Thyroid gland (tissue), 4 donors: ENCODE measurements at regions not wholly inside any gene's neighbourhood (a gene's known extent, or its start where the extent isn't known, plus 50 kb on each side); places are given as distances from the start of the nearest gene placed in this dataset.

ENCODE experiments used
- POLR2A ChIP-seq, 2 donors: fragments of 450-650 bp; IDR thresholded peaks; one replicate each; pipeline ENCODE4 v1.6.1; 2017; ENCODE audit warnings: antibody characterized with exemption in 2 of 2, mild to moderate bottlenecking in 2 of 2, moderate library complexity in 1 of 2
- TF ChIP-seq, protein P1 (sequence below), 6 experiments: fragments of 200-600 bp in 3 of 6; fragments of 450-650 bp in 3 of 6; sonication (generic) in 3 of 6; IDR thresholded peaks; one replicate each; pipeline ENCODE4 v1.5.1; 2016 to 2019; ENCODE audit warnings: antibody characterized with exemption in 6 of 6, mild to moderate bottlenecking in 2 of 6, inconsistent platforms in 1 of 6, moderate library complexity in 1 of 6

DNA sequence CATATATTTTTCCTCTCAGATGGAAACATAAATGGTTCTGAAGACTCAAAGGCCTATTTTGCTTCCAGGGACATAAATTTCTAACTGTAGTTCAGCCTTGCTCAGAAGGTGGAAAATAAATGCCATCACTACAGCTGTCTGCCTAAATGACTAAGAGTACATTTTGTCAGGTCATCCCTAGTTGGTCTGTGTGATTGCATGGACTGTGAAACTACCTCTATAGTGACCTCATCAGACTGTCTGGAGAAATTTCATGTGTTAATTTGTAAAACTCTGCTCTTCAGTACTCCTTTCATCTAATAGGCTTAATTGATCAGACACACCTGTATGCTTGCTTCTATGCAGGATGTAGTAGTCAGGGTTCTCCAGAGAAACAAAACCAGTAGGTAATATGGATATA lies 886.9 kb downstream of the AMY1C start:
- TF ChIP-seq, protein P1, sequence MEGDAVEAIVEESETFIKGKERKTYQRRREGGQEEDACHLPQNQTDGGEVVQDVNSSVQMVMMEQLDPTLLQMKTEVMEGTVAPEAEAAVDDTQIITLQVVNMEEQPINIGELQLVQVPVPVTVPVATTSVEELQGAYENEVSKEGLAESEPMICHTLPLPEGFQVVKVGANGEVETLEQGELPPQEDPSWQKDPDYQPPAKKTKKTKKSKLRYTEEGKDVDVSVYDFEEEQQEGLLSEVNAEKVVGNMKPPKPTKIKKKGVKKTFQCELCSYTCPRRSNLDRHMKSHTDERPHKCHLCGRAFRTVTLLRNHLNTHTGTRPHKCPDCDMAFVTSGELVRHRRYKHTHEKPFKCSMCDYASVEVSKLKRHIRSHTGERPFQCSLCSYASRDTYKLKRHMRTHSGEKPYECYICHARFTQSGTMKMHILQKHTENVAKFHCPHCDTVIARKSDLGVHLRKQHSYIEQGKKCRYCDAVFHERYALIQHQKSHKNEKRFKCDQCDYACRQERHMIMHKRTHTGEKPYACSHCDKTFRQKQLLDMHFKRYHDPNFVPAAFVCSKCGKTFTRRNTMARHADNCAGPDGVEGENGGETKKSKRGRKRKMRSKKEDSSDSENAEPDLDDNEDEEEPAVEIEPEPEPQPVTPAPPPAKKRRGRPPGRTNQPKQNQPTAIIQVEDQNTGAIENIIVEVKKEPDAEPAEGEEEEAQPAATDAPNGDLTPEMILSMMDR (IDR thresholded peaks at IDR 0.05) = no peak
- TF ChIP-seq POLR2A (IDR thresholded peaks at IDR 0.05) = no peak
